SK-N-SH (cell line): ENCODE measurements at regions not wholly inside any gene's neighbourhood (a gene's known extent, or its start where the extent isn't known, plus 50 kb on each side); places are given as distances from the start of the nearest gene placed in this dataset.

ENCODE experiments used
- CTCF ChIP-seq: fragments of 200-600 bp; sonication (generic); IDR thresholded peaks from 2 replicates; pipeline ENCODE4 v1.6.1; 2017; ENCODE audit warnings: antibody characterized with exemption, mild to moderate bottlenecking, moderate library complexity
- EP300 ChIP-seq, 2 experiments: IDR thresholded peaks; 2 replicates each; pipeline versions ENCODE4 v1.4.0 to v1.6.1; 2012; ENCODE audit warnings: borderline replicate concordance in 1 of 2, low read depth in 1 of 2, low read length in 1 of 2
- FOSL2 ChIP-seq: IDR thresholded peaks from 2 replicates; pipeline ENCODE4 v1.4.0; 2012; ENCODE audit warnings: low read depth, mild to moderate bottlenecking, moderate library complexity, borderline replicate concordance
- FOXM1 ChIP-seq: IDR thresholded peaks from 2 replicates; pipeline ENCODE4 v1.4.0; 2012; ENCODE audit warnings: low read depth, mild to moderate bottlenecking
- MAX ChIP-seq: IDR thresholded peaks from 2 replicates; pipeline ENCODE4 v1.4.0; 2012; ENCODE audit warnings: low read depth
- NRF1 ChIP-seq: IDR thresholded peaks from 2 replicates; pipeline ENCODE4 v1.6.1; 2012; ENCODE audit warnings: low read depth, mild to moderate bottlenecking, low read length
- RCOR1 ChIP-seq: fragments of 150-350 bp; IDR thresholded peaks from 2 replicates; pipeline ENCODE4 v1.6.1; 2017; ENCODE audit warnings: antibody characterized with exemption, low read length
- REST ChIP-seq: IDR thresholded peaks from 2 replicates; pipeline ENCODE4 v1.6.1; 2012; ENCODE audit warnings: mild to moderate bottlenecking, low read depth, low read length, moderate library complexity
- RFX5 ChIP-seq: IDR thresholded peaks from 2 replicates; pipeline ENCODE4 v1.6.1; 2012; ENCODE audit warnings: mild to moderate bottlenecking, improper control_type of control experiment, low read length
- TAF1 ChIP-seq: IDR thresholded peaks from 2 replicates; pipeline ENCODE4 v1.6.1; 2012; ENCODE audit warnings: low read depth, mild to moderate bottlenecking, low read length, moderate library complexity, borderline replicate concordance
- USF2 ChIP-seq: fragments of 150-350 bp; IDR thresholded peaks from 2 replicates; pipeline ENCODE4 v1.6.1; 2017; ENCODE audit warnings: antibody characterized with exemption, low read length, low read depth, borderline replicate concordance

- TF ChIP-seq CTCF (no peak), NRF1 (no peak), TAF1 (no peak), MAX (no peak), RFX5 (no peak), EP300 (IDR thresholded peaks at IDR 0.05; ENCODE audit: borderline replicate concordance in 1 of 2, low read depth in 1 of 2, low read length in 1 of 2) (no peak), USF2 (no peak), REST (no peak), RCOR1 (no peak), FOSL2 (no peak), FOXM1 (no peak)
These were observed 483.5 kb downstream of the BRD1 start for GRCh38 chr22:49344161-49344560.
